ENCODE measurements at regions not wholly inside any gene's neighbourhood (a gene's known extent, or its start where the extent isn't known, plus 50 kb on each side); places are given as distances from the start of the nearest gene placed in this dataset.

- Histone ChIP-seq H3K4me3 (no peak overlapping the region), H3K36me3 (no peaks in the 10 kb centered on the region), H3K27me3 (no peaks in the 10 kb centered on the region), H3K27ac (no peak overlapping the region), H3K9me3 (no peaks in the 10 kb centered on the region), H3K4me1 (no peaks in the 10 kb centered on the region)
- TF ChIP-seq POLR2A (IDR thresholded peaks at IDR 0.05) = no peak
- no peak for TF ChIP-seq CTCF (IDR thresholded peaks at IDR 0.05)
- DNase-seq = no peak
These were observed 799.1 kb upstream of the NECTIN3 start for GRCh38 chr3:110272525-110272924.

GRCh38 chr3:110291886-110292501 is 779.6 kb upstream of the NECTIN3 start:
- no peaks in the 10 kb centered on the region for H3K36me3 ChIP-seq
- no peak for DNase-seq
- no peak for TF ChIP-seq POLR2A (IDR thresholded peaks at IDR 0.05)
- no peak for TF ChIP-seq CTCF (IDR thresholded peaks at IDR 0.05)
- H3K27me3 ChIP-seq = no peaks in the 10 kb centered on the region
- no peaks in the 10 kb centered on the region for H3K4me1 ChIP-seq
- no peak overlapping the region for H3K27ac ChIP-seq
- H3K4me3 ChIP-seq = no peak overlapping the region
- no peaks in the 10 kb centered on the region for H3K9me3 ChIP-seq

GRCh38 chr3:110293660-110294059 is 778.0 kb upstream of the NECTIN3 start:
- Histone ChIP-seq H3K4me3 (no peak overlapping the region), H3K36me3 (no peaks in the 10 kb centered on the region), H3K27ac (no peak overlapping the region), H3K9me3 (no peaks in the 10 kb centered on the region), H3K4me1 (no peaks in the 10 kb centered on the region), H3K27me3 (no peaks in the 10 kb centered on the region)
- TF ChIP-seq CTCF (IDR thresholded peaks at IDR 0.05) (no peak), POLR2A (IDR thresholded peaks at IDR 0.05) (no peak)
- no peak for DNase-seq

- Histone ChIP-seq H3K4me3 (no peak overlapping the region), H3K27ac (no peak overlapping the region), H3K9me3 (no peaks in the 10 kb centered on the region), H3K4me1 (no peaks in the 10 kb centered on the region), H3K27me3 (no peaks in the 10 kb centered on the region), H3K36me3 (no peaks in the 10 kb centered on the region)
- DNase-seq = no peak
- TF ChIP-seq POLR2A (IDR thresholded peaks at IDR 0.05) = no peak
- TF ChIP-seq CTCF (IDR thresholded peaks at IDR 0.05) = no peak
These were observed 774.7 kb upstream of the NECTIN3 start for GRCh38 chr3:110296885-110297284.

GRCh38 chr3:110301781-110302180 is 769.8 kb upstream of the NECTIN3 start:
- H3K27ac ChIP-seq = no peak overlapping the region
- no peaks in the 10 kb centered on the region for H3K4me1 ChIP-seq
- DNase-seq = no peak
- H3K36me3 ChIP-seq = no peaks in the 10 kb centered on the region
- H3K9me3 ChIP-seq = no peaks in the 10 kb centered on the region
- TF ChIP-seq CTCF (IDR thresholded peaks at IDR 0.05) = no peak
- no peak for TF ChIP-seq POLR2A (IDR thresholded peaks at IDR 0.05)
- H3K27me3 ChIP-seq = no peaks in the 10 kb centered on the region
- H3K4me3 ChIP-seq = no peak overlapping the region

All from Peyer's patch (tissue), 4 donors.